ENCODE measurements at regions not wholly inside any gene's neighbourhood (a gene's known extent, or its start where the extent isn't known, plus 50 kb on each side); places are given as distances from the start of the nearest gene placed in this dataset.
"Not testable (repeated sequence)": the region's sequence is repeated elsewhere in the genome, so short reads cannot be mapped to it uniquely, and the experiment has no call there.

DNA sequence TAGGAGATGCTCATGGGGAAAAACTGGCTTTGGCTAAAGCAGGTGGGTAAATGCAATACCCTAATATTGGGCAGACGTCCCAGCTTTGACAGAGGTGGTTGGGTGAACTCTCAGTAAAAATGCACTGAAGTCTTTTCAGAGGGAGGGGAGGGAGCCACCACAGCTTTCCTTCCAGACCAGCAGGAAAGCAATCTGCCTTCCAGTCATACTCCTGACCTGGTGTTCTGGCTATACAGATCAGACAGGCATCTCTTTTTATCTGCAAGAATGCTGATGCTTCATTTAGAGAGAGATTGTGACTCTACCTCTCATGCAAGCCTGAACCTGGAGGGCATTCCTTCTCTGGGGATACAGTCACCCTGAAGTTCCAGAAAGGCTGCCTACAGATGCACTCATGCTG lies 52.6 kb upstream of the ICA1 start:
- no peak for DNase-seq

DNA sequence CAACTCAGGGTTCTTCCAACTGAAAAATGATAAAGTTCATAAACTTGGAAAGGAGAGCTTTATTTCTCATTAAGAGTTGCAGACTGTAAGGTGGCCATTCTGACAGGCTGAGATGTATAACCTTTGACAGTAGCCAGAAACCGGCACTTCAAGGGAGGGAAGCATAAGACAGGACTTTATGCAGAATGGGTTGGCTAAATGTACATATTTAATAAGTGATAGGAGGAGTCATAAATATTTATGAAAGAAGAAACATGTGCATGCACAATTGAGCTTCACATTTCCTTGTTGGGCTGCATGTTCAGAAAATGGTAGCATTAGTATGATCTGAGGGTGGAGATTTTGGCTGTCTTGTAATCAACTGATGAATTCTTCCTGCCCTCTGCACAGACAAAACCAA lies 57.1 kb upstream of the ICA1 start:
- no peak for DNase-seq

DNA sequence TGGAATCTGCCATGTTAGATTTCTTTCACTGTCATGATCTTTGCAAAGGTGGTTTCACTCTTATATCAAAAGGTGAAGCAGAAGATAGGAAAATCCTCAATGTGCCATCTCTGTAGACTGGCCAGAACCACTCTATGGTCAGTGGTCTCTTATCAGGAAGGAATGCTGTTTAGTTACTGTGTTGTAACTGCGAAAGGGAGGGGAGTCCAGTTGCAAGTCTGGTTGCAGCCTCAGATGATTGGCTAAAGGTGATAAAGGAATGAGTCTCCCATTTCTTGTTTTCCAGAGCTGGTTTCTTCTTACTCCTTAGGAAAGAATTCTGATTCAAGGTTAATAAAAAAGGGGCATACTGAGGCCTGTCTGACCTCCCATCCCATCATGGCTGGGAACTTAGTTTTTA lies 58.2 kb upstream of the ICA1 start:
- DNase-seq: no peak

DNA sequence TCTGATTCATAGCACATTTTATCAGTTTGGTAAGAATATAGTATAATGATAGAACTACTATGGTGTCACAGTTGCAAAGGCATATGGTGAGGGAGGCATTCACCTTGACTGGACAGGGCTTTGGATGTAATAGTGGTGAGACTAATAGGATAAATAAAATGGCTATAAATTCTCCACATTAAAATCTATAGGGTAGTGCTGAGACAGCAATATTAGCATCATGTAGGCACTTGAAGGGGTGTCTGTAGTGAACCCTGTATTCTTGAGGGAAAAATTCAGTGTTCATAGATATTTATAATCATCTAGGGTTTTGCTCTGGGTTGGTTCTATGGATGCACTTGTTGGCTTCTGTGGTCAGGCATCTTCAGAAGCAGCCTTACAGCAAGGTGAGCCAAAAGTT lies 59.3 kb upstream of the ICA1 start:
- no peak for DNase-seq

DNA sequence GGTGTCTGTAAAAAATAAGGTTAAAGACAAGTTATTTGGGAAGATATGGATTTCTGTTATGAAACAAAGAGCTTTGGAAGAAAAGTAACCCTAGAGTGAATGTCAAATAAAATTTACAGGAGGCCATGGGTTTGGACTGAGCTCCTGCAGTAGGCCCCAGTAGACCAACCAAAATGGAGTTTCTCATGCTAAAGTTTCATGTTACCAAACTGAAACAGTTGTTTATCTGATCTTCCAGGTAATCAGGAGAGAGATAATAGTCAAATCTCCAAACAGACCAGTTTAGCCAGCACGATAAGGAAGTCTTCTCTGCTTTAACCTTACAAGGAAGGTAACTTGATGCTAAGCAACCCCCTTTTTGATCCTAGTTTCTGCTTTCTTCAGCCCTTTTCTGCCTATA lies 60.7 kb upstream of the ICA1 start:
- DNase-seq: no peak

DNA sequence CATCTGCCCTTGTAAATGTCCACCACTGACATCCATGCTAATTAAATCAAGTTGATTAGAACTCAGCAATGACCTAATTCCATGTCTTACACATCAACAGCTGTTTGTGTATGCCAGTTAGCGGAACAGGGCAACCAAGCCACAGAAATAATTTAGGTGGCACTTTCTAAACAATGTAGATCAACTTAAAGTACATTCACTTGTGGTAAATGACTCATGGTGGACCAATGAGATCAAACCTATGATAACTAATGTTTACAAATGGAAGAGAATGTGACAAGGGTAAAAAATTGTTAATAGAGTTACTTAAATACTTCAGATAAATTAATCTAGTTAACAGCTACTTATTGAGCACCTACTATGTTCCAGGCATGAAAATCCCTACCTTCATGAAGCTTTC lies 63.1 kb upstream of the ICA1 start:
- DNase-seq: peak; percentile 4

DNA sequence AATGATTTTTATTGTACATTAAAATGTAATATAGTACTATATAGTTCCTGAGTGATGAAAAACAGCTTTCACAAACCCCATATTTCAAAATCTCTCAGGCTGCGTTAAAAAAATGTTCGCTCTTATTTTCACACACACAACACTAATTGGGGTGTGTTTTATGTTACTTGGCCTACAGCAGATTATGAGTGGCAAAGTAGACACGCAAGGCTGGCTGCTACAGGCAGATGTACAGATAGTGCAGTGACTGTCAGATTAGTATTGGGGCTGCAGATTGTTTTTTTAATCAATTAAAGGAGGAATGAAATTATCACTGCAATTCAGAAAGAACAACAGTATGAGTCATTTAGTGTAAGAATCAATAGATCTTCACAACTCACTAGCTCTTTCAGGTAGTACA lies 65.2 kb upstream of the ICA1 start:
- DNase-seq: no peak

DNA sequence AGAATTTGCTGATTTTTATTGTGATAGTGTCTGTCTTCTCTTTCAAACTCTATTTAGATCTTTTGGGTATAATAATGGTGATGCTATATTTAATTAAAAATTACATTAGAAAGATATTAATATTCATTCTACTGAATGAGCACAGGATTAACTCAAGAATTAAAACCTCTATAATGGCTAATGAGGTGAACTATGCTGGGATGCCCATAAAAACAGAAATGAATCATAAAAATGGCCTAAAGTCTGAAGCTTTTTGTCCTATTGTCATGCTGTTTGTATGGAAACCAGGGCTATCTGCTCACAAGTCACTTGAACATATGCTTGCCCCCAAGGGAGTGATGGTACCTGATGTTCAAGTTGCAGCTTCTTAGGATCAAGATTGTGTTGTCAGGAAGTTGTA lies 76.2 kb upstream of the ICA1 start:
- no peak for DNase-seq

DNA sequence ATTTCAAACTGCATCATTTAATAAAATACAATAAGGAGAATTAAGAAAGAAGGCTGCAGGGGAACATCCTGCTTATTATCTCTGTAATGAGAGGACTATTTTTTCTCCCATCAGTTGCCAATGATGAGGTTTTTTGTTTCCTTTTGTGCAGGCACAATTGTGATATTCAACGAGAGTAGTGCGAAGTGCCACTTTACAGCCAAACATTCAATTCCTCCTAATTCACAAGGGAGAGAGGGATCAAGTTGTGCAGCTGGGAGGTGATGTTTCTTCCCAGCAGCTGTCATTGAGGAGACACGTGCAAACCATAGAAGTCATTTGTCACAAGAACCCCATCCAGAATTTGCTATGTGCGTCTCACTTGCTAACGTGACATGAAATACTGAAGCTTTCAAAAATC lies 81.6 kb upstream of the ICA1 start:
- no peak for DNase-seq

DNA sequence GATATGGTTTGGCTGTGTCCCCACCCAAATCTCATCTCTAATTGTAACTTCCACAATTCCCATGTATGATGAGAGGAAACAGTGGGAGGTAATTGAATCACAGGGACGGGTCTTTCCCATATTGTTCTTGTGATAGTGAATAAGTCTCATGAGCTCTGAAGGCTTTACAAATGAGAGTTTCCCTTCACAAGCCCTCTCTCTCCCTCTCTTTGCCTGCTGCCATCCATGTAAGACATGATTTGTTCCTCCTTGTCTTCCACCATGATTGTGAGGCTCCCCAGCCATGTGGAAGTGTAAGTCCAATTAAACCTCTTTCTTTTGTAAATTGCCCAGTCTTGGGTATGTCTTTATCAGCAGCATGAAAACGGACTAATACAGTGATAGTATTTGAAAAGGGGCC lies 85.4 kb upstream of the ICA1 start:
- not testable (repeated sequence) for DNase-seq

DNA sequence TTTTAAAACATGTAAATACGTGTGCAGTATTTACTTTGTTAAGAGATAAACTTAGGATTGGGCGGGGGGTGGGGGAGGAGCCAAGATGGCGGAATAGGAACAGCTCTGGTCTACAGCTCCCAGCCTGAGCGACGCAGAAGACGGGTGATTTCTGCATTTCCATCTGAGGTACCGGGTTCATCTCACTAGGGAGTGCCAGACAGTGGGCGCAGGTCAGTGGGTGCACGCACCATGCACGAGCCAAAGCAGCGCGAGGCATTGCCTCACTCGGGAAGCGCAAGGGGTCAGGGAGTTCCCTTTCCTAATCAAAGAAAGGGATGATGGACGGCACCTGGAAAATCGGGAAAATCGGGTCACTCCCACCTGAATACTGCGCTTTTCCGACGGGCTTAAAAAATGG lies 81.8 kb upstream of the NXPH1 start:
- not testable (repeated sequence) for DNase-seq

DNA sequence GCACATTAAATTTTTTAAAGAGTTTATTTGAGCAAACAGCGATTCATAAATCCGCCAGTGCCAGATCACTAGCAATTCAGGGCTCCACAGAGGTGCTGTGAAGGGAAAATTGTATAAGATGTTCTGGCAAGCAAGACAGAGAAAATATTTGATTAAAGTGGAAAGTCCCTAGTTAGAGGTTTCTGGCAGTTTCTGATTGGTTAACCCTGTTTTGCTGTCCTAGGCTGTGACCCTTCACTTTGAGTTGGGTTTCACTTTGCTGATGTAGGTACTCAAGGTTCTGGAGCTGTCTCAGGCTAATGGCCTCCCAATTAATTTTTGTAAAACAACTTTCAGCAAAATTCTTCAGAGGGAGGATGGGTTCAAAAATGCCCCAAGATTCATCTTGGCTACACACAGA lies 79.4 kb upstream of the NXPH1 start:
- no peak for DNase-seq

DNA sequence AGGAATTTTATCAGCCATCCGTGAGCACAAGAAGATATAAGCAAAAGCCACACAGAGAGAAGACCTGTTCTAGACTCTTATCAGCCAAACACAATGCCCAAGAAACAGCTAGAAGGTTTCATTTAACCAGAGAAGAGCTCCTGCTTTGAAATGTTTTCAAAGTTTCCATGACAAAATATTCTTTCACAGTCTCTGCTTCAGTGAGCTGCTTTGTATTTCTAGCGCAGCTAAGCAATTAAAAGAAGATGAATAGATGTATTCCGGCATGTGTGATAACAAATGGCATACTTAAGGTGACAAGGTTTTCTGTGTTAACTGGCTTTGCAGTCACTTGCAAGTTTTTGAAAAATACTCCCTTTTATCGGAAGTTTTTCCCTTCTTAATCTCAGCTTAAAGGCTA lies 78.9 kb upstream of the NXPH1 start:
- peak; percentile 31 for DNase-seq

DNA sequence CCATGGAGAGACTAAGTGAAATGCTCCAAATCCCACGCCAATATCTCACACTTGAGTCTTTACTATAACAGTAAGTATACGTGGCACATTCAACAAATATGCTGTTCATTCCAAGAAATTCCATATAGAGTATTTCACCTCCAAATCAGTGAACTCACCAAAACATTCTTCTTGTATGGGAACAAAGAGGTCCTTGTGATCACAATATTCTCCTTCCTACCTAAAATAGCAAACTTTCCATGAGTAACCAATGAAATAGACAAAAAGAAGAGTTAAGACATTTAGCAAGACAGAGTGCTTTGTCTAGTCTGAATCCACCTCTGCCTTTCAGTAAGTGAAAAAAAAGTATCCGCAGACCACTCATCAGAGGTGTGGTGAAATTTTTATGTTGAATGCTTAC lies 77.3 kb upstream of the NXPH1 start:
- DNase-seq: no peak

DNA sequence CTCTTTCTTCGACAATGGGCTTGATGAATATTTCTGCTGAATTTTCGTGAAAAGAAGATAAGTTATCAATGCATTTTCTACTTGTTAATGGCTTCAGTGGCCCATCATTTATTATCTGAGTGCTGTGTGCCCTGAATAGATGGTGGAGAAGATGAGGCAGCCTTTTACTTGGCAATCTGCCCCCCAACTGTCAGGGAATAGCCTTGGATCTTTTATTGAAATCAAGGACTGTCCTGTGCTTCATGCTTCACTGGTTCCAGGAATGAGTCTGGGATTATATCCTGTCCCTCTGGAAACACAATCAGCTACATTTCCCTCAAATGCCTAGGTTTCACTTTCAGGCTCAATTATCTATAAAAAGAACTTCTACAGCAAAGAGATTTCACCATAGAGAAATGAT lies 75.9 kb upstream of the NXPH1 start:
- peak; percentile 26 for DNase-seq

DNA sequence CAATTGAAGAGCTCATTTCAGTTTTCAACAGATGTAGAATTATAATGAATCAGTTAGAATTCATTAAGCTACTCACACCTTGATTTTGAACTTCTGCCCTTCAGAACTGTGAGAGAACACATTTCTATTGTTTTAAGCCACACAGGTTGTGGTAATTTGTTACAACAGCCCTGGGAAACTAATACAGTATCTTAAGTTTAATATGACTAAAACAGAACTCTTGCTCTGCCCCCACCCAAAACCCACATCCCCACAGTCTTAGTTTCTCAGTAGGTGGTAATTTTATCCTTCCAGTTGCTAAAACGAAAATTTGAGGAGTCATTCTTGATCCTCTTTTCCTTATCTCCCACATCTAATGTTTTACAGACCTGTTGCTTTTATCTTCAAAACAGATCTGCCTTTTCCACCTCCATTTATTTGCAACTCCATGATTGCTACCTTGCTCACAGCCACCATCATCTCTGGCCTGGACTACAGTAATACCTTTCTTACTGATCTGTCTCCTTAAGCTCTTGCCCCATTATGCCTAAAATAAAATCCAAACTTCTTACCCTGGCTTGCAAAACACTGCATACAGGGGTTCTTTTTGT lies 72.8 kb upstream of the NXPH1 start:
- DNase-seq: no peak

DNA sequence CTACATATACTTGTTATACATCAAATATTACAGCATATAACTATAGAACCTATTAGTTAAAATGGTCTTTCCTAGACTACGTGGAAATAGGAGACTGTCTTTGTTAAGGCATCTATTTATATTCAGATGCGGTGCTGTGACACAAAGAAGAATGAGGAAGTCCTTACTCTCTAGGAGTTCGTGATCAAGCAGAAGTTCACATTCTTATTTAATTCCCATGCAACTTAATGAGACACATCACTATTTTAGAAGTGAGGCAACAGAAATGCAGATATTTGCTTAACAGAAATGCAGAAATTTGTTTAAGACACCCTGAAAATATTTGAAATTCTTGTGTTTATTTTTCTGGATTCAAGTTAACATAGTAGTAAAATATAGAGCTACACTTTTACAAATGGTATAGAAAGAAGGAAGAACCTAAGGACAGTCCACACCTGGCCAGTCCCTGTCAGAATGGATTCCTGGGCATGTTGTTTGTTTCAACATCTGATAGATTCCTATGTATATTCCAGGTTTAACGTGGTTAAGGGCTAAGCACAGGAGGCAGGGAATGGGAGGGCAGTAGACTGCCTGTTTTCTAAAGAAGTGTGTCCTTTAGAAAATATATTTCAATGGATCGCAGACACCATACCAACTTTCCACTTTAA lies 70.6 kb upstream of the NXPH1 start:
- DNase-seq: no peak

DNA sequence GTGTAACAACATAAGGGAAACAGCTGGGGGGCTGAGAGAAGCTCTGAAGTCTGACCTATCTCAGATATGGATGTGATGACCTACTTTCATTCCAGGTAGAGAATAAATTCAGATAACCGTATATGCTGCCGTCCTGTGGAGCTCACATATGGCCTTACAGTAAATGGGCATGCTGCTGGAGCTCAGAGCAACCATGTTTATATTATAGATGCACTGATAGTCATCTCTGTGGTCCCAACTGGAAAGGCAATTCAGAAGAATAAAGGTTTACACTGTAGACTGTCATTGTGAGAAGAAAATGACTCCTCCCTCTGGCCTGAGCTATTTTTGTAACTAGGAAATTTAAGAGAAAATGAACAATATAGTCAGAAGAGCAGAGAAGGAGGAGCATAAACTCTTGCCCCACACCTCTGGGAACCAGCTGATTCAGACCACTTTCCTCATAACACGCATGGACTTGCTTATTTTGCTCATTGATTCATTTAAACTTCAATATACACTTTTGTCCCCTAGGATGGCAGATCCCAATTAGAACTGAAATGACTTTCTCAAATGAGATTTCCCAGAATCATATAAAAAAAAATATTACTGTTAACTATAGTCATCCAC lies 69.9 kb upstream of the NXPH1 start:
- DNase-seq: no peak

DNA sequence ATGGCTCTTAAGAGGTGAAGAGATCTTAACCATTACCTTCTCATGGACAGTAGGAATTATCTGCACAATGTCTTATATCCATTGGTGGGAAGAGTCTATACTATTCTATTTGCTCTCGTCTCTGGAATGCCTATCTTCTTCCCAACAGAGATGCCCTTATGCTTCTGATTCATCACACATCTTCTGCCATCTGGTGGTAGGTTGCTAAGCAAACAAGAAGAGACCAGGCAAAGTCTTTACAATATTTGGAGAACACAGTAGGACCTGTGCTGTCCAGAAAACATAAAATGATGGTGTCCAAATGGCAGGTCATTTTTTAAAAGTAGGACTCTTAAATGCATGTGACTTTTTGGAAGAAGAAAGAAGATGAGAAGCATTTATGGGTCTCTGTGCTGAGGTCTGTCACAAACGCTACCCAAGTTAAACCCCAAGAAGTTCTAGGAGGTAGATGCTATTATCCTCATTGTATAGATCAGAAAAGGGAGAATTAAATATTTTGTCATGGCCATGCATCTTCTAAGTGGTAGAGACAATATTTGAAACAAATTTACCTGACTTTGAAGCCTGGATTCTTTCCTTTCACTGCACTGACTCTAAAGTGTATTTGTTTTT lies 67.8 kb upstream of the NXPH1 start:
- DNase-seq: no peak

DNA sequence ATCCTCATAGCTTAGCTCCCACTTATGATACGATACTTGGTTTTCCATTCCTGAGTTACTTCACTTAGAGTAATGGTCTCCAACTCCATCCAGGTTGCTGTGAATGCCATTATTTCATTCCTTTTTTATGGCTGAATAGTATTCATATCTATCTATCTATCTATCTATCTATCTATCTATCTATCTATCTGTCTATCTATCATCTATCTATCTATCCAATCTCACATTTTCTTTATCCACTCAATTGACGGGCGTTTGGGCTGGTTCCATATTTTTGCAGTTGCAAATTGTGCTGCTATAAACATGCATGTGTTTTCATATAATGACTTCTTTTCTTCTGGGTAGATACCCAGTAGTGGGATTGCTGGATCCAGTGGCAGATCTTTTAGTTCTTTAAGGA lies 65.4 kb upstream of the NXPH1 start:
- DNase-seq: not testable (repeated sequence)

DNA sequence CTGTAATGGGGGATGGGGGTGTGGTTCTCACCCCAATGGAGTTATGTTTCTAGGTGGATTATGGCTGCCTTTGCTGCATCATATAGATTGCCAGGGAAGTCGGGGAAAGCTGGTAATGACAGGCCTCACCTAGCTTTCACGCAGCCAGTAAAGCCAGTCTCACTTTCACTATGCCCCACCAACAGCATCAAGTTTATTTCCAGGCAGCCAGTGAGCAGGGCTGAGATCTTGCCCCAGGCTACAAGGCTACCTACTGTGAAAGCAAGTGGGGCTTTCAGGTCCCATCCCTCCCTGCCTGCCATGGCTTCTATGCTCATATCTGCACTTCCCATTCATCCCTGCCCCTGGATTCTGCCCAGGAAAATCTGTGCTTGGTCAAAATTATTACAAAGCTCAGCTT lies 61.7 kb upstream of the NXPH1 start:
- no peak for DNase-seq

DNA sequence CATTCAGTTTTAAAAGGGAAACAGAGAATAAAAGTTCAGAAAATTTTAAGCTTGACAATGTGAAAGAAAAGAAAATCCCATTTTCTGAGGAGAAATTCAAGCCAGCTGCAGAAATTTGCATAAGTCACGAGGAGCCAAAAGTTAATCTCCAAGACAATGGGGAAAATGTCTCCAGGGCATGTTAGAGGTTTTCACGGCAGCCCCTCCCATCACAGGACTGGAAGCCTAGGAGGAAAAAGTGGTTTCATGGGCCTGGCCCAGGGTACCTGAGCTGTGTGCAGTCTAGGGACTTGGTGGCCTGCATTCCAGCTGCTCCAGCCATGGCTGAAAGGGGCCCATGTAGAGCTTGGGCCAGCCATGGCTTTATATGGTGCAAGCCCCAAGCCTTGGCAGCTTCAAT lies 59.6 kb upstream of the NXPH1 start:
- no peak for DNase-seq

DNA sequence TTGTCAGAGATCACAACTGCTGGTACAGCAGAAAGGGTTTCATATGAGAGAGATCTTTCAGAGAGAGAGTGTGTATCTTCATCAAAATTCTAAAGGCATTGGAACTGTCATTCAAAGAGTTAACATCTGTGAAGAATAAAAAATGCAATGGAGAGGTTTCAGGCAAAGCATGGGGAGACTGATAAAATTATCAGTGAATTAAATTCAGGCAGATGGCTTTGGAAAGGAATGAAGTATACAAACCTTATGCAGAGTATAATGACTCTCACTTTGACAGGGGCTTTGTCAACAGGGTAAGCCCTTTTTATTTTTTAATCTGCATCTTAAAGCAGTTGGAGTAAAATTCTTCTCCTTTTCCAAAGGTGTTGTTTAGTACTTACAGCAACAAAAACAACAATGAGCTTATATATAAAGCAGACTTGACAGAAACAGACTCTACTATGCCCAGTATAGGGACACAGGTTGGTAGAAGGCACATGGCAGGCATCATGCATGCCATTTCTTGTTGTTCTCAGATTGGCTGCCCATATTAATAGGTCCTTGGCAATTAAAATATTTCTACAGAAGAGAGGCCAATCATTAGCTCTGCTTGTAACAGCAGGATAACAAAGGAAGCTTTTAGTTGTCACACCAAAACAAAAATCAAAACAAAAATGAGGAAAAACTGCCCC lies 54.9 kb upstream of the NXPH1 start:
- DNase-seq: peak; percentile 20

DNA sequence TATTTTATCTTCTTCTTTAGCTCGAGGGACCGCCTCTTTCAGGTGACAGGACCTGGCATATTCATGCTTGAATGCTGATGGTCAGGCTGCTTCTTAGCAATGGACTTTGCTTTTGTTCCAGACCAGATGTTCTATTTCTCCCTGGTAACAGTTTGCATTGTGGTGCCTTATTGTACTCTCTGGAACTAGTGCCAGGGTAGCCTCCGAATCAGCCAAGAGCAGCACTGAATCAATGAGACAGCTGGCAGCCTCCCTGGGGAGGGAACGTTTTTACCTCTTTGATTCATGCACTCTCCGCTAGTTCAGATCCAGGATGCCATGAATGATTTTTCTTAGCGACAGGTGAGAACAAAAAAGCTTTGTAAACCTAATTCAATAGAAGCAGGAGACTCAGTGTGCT lies 54.1 kb upstream of the NXPH1 start:
- peak; percentile 93 for DNase-seq

All from eye (tissue), 1 donor.